ENCODE measurements at regions not wholly inside any gene's neighbourhood (a gene's known extent, or its start where the extent isn't known, plus 50 kb on each side); places are given as distances from the start of the nearest gene placed in this dataset.

DNA sequence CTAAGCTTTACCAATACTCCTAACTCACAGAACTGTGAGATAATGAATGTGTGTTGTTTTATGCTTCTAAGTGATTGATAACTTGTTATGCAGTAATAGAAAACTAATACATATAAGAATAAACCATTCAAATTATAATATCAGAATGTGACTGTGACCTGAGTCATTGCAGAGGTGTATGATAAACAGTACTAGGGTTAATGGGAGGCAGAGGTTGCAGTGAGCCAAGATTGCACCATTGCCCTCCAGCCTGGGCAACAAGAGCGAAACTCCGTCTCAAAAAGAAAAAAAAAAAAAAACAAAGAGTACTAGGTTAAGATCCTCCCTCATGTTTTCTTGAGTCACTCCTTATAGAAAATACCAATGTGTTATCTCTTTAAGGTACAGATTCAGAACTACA, 950.3 kb downstream of the SORCS1 start:
- DNase-seq (ENCODE audit: low read depth in 4 of 4, low spot score in 2 of 4): no peak

- no peak for DNase-seq (ENCODE audit: low read depth in 4 of 4, low spot score in 2 of 4)
Measured at GRCh38 chr10:106213493-106213892, 951.0 kb downstream of the SORCS1 start.

DNA sequence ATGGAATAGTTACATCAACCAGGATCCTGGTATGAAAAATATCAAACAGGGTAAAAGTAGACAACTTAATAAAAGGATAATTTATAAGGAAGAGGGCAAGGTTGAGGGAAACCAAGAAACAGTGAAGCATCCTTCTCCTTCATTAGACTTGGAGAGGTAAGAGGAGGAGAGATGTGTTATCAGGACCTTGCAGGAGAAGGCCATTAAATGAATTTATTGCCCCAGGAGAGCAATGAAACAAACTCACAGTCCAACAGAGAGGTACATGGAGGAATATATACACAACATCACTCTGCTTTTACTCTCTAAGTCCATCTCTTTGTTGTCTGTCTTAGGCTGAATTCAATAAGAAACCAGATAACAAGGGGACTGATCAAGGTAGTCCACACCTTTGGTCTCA, 966.2 kb downstream of the SORCS1 start:
- no peak for DNase-seq (ENCODE audit: low read depth in 4 of 4, low spot score in 2 of 4)

- DNase-seq (ENCODE audit: low read depth in 4 of 4, low spot score in 2 of 4): no peak
Measured at GRCh38 chr10:106189292-106189691, 975.2 kb downstream of the SORCS1 start.

GRCh38 chr10:106185951-106186350, 978.6 kb downstream of the SORCS1 start:
- no peak for DNase-seq (ENCODE audit: low read depth in 4 of 4, low spot score in 2 of 4)

GRCh38 chr10:106183041-106183440, 981.5 kb downstream of the SORCS1 start:
- DNase-seq (ENCODE audit: low read depth in 4 of 4, low spot score in 2 of 4): no peak

DNA sequence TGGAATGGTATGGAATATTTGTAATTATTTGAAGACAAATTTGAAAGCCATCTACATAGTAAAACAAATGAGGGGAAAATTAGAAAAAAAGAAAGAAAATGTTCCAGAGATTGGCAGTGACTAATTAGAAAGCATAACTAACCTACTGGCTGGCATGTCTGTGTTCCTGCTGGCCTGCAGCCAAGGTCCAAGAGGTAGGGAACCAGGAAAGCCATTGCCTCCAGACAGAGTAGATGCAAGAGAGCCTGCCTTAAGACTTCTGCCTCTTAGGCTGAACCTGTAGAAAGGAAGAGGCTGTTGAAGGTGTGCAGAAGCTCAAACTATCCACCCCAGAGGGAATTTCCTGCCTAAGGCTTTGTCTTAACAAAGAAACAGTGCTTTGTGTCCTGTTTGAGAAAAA, 982.0 kb downstream of the SORCS1 start:
- no peak for DNase-seq (ENCODE audit: low read depth in 4 of 4, low spot score in 2 of 4)

DNA sequence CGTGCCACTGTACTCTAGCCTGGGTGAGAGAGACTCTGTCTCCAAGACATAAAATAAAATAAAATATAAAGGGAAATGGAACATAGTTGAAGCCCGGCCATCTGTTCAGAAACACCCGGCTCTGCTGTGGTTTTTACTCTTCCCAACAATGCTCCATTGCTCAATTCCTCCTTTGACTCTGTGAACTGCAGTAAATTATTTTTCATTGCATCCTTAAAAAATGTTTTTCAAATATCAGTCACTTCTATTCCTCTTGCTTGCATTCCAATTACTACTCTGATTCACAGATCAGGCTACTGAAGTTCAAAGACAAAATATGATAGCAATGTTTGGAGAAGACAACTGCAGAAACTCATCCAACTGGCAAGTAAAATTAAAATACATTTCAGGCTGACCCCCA, 983.0 kb downstream of the SORCS1 start:
- no peak for DNase-seq (ENCODE audit: low read depth in 4 of 4, low spot score in 2 of 4)

DNA sequence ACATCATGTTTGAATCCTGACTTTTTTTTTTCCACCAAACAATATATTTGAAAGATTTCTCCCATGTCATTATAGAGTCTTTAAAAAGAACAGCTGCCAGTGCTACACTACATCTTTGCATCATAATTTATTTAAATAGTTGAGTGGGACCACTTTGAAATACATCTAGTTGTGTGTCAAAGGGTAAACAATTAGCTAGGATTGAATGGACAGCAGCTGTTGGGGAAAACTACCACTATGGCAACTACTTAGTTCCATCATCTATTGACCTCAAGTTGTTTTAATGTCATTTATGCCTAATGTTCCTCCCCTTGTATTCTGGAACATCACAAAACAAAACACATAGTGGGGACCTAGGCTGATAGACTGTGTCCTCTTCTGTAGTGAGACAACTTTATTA, 985.1 kb downstream of the SORCS1 start:
- no peak for DNase-seq (ENCODE audit: low read depth in 4 of 4, low spot score in 2 of 4)

GRCh38 chr10:106175760-106176377, 988.6 kb downstream of the SORCS1 start:
- DNase-seq (ENCODE audit: low read depth in 4 of 4, low spot score in 2 of 4): no peak

GRCh38 chr10:106173838-106174237, 990.7 kb downstream of the SORCS1 start:
- no peak for DNase-seq (ENCODE audit: low read depth in 4 of 4, low spot score in 2 of 4)

GRCh38 chr10:106169241-106169640, 995.3 kb downstream of the SORCS1 start:
- DNase-seq (ENCODE audit: low read depth in 4 of 4, low spot score in 2 of 4): no peak

DNA sequence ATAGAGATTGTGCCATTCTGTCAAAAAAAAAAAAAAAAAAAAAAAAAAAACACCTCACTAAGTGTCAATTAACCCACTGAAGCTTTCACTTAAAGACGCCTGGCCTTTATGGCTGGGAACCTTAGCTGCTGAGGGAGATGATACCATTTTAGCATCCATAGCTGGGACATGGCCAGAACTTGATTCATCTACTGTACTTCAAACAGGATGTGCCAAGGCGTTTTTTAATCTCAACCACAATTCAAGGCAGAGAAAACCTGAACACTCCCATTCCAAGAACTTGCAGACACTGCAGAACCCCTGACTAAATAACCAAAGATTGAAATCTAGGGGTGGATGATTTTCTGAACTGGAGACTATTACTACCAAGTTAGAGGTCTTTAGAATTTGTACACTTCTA, 996.6 kb downstream of the SORCS1 start:
- DNase-seq (ENCODE audit: low read depth in 4 of 4, low spot score in 2 of 4): no peak

DNA sequence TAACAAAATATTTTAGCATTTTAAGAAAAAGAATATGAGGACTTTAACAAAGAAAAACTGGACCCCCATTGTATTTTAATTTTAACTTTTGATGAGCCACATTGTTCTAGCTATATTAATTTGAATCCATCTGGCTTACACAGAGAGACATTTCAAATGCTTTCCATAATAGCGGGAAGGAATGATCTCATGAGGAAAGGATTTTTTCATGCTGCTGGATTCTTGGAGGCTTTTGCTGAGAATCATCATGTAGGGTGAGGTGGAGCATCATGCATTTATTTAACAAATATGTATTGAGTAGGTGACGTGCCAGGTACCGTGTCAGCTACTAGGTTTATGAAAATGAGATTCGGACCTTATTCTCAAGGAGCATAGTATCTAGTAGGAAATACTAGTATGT, 1006.3 kb downstream of the SORCS1 start:
- DNase-seq (ENCODE audit: low read depth in 4 of 4, low spot score in 2 of 4): no peak

DNA sequence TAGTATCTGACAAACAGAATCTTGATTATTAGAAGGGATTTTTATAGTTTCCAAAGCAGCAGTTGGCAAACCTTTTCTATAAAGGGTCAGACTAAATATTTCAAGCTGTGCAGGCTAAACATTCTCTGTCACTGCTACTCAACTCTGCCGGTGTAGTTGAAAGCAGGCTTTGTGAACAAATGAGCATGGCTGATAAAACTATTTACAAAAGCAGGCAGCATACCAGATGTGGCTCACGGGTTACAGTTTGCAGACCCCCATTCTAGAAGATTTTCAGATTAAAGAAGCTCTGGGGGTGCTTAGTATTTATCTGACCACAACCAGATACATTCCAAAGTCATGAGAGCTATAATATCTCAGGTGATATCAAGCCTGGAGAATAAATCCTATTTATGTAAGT, 1017.5 kb downstream of the SORCS1 start:
- no peak for DNase-seq (ENCODE audit: low read depth in 4 of 4, low spot score in 2 of 4)

DNA sequence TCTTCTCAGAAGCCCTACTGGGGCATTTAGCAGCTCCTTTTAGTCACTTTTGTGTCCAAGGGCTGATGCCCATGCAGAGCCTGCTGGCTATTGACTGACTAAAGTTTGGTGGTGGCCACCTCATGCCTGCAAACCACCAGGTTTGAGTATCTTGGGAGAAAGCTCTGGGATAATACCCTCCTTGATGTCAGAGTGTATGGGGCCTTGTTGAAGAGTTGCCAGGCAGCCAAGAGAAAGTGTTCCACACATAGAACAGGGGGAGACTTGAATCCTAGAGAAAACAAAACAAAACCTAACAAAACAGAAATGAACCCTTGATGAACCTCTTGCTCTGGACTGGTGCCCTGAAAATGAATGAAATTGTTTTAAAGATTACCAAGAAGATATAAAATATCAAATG, 1024.6 kb downstream of the SORCS1 start:
- no peak for DNase-seq (ENCODE audit: low read depth in 4 of 4, low spot score in 2 of 4)

- DNase-seq (ENCODE audit: low read depth in 4 of 4, low spot score in 2 of 4): no peak
Measured at GRCh38 chr10:106136175-106136574, 1028.3 kb downstream of the SORCS1 start.

DNA sequence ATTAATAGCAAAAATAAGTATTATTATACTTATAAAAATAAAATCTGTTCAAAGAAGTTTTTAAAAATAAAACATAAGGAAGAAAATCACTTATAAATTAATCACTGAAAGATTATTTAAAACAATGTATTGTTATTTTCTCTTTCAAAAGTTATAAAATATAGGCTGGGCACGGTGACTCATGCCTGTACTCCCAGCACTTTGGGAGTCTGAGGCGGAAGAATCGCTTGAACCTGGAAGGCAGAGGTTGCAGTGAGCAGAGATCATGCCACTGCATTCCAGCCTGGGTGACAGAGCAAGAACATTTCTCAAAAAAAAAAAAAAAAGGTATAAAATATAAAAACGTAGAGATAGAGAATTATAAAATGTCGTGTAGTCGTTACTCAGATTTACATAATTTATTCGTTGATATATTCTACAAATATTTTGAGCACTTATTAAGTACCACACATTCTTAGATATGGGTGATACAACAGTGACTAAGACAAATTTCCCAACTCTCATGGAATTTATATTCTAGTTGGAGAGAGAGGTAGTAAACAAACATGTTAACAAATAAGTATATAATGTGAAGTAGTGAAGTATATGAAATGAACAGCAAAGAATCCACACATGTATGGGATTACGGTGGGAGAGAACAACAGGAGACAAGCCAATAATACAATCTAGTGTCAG, 1030.0 kb downstream of the SORCS1 start:
- DNase-seq (ENCODE audit: low read depth in 4 of 4, low spot score in 2 of 4): no peak

- no peak for DNase-seq (ENCODE audit: low read depth in 4 of 4, low spot score in 2 of 4)
Measured at GRCh38 chr10:106133451-106133850, 1031.1 kb downstream of the SORCS1 start.

- DNase-seq (ENCODE audit: low read depth in 4 of 4, low spot score in 2 of 4): no peak
Measured at GRCh38 chr10:106132956-106133355, 1031.5 kb downstream of the SORCS1 start.

DNA sequence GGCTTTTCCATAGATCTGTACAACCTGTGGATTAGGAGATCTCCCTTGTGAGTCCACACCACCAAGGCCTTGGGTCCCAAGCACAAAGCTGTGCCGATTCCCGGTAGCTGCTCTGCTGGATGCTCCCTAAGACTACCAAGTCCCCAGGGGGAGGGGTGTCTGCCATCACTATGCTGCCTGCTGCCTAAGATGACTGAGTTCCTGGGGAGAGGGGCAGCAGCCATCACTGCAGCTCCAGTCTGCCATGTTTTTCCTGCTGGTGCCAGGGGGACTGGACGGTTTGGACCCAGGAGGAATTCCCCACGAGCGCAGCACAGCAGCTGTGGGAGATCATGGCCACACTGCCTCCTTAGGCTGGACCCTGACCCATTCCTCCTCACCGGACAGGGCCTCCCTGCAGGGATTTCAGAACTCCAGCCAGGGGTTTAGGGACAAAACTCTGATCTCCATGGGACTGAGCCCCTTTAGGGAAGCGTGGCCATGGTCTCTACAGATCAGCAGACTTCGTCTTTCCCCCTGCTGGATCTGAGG, 1049.8 kb downstream of the SORCS1 start:
- no peak for DNase-seq (ENCODE audit: low read depth in 4 of 4, low spot score in 2 of 4)

- DNase-seq (ENCODE audit: low read depth in 4 of 4, low spot score in 2 of 4): no peak
Measured at GRCh38 chr10:106111246-106111645, 1053.3 kb downstream of the SORCS1 start.
